SJSA1 (cell line): ENCODE measurements at regions not wholly inside any gene's neighbourhood (a gene's known extent, or its start where the extent isn't known, plus 50 kb on each side); places are given as distances from the start of the nearest gene placed in this dataset.

Experiments used
- DNase-seq, 2 experiments: peaks; one replicate each; pipeline ENCODE4 v3.0.0-alpha.2; 2015 to 2020; ENCODE audit warnings: low spot score in 2 of 2, low read depth in 1 of 2
- H3K27ac ChIP-seq: fragments of 250-450 bp; sonication (Bioruptor Pico); 2 replicates; pipeline ENCODE4 v1.5.1; 2020; ENCODE audit warnings: mild to moderate bottlenecking, moderate library complexity
- H3K27me3 ChIP-seq: fragments of 250-450 bp; sonication (Bioruptor Pico); replicated peaks from 2 replicates; pipeline ENCODE4 v1.5.1; 2020; ENCODE audit warnings: mild to moderate bottlenecking, moderate library complexity
- H3K36me3 ChIP-seq: fragments of 250-450 bp; sonication (Bioruptor Pico); 2 replicates; pipeline ENCODE4 v1.5.1; 2020; ENCODE audit warnings: mild to moderate bottlenecking
- H3K4me1 ChIP-seq: fragments of 250-450 bp; sonication (Bioruptor Pico); replicated peaks from 2 replicates; pipeline ENCODE4 v1.6.1; 2021; ENCODE audit warnings: mild to moderate bottlenecking
- H3K4me3 ChIP-seq: fragments of 250-450 bp; sonication (Bioruptor Pico); 2 replicates; pipeline ENCODE4 v1.5.1; 2020; ENCODE audit warnings: mild to moderate bottlenecking
- H3K9me3 ChIP-seq: fragments of 250-450 bp; sonication (Bioruptor Pico); replicated peaks from 2 replicates; pipeline ENCODE4 v1.5.1; 2020; ENCODE audit warnings: mild to moderate bottlenecking

DNA sequence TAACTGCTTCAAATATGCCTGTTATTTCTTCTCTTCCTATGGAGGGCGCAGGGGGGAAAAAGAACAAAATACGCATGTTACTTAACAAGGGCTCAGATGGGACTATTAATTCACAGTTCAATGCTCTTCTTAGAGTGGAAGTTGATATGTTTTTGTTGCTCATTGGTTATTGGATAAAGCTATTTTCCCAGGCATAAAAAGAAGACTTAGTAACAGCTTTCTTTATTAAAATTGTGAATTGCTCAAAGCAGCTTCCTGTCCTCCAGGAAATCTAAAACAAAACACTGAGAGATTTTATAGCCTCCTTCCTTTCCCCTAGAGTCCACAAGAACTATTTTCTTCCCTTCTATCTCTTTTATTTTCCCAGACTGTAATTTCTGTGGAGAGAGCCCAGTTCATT, 180.8 kb downstream of the SH3BP4 start:
- no peaks in the 10 kb centered on the region for H3K4me1 ChIP-seq
- no peaks in the 10 kb centered on the region for H3K27me3 ChIP-seq
- no peak overlapping the region for H3K4me3 ChIP-seq
- DNase-seq, result no peak
- no peak overlapping the region for H3K27ac ChIP-seq
- H3K36me3 ChIP-seq, result no peaks in the 10 kb centered on the region
- H3K9me3 ChIP-seq, result no peaks in the 10 kb centered on the region

GRCh38 chr2:235133837-235134236, 182.0 kb downstream of the SH3BP4 start:
- Histone ChIP-seq H3K27me3 (no peaks in the 10 kb centered on the region), H3K36me3 (no peaks in the 10 kb centered on the region), H3K4me3 (no peak overlapping the region), H3K9me3 (no peaks in the 10 kb centered on the region), H3K27ac (no peak overlapping the region), H3K4me1 (no peaks in the 10 kb centered on the region)
- DNase-seq, result no peak

DNA sequence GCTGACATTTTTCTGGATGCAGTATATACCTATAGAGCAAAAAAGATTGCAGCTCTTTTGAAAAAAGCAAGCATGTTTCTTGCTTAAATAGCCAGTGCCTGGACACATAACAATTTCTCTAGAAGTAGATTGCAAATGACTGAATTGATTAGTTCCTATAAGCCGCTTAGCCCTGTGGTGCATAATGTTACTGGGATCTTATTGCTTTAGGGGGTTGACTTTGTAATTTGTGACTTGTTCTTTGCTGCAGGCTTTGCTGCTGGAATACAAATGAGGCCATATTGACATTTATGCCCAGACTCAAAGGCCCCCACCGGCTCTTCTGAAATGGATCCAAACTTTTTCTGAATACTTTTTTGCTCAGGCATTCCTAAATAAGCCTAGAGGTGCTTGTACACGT, 182.6 kb downstream of the SH3BP4 start:
- DNase-seq, result no peak
- Histone ChIP-seq H3K4me3 (no peak overlapping the region), H3K36me3 (no peaks in the 10 kb centered on the region), H3K27me3 (no peaks in the 10 kb centered on the region), H3K4me1 (no peaks in the 10 kb centered on the region), H3K9me3 (no peaks in the 10 kb centered on the region), H3K27ac (no peak overlapping the region)

DNA sequence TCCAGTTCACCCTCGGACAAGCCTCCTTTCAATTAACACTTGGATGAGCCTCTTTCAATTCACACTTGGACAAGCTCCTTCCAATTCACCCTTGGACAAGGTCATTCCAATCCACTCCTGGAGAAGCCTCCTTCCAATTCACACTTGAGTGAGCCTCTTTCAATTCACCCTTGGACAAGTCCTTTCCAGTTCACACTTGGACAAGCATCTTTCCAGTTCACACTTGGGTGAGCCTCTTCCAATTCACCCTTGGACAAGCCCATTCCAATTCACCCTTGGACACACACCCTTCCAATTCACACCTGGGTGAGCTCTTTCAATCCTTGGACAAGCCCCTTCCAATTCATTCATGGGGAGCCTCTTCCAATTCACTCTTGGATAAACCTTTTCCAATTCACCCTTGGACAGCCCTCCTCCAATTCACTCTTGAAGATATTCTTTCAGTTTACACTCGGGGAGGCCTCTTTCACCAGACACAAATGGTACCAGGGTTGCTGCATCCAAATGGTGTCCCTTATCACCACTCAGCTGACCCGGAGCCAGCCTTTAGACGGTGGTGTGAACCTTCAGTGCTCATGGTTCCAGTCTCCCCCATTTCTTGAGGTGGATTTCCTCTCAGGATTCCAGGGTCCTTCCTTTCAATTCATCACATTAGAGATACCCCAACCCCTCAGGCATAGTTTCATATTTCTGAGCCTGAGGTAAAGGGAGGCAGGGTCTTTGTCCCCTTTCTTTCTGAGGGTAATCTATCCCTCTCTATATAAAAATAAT, 183.6 kb downstream of the SH3BP4 start:
- Histone ChIP-seq H3K36me3 (no peaks in the 10 kb centered on the region), H3K4me1 (no peaks in the 10 kb centered on the region), H3K27me3 (no peaks in the 10 kb centered on the region), H3K4me3 (no peak overlapping the region), H3K9me3 (no peaks in the 10 kb centered on the region), H3K27ac (no peak overlapping the region)
- DNase-seq, result no peak

DNA sequence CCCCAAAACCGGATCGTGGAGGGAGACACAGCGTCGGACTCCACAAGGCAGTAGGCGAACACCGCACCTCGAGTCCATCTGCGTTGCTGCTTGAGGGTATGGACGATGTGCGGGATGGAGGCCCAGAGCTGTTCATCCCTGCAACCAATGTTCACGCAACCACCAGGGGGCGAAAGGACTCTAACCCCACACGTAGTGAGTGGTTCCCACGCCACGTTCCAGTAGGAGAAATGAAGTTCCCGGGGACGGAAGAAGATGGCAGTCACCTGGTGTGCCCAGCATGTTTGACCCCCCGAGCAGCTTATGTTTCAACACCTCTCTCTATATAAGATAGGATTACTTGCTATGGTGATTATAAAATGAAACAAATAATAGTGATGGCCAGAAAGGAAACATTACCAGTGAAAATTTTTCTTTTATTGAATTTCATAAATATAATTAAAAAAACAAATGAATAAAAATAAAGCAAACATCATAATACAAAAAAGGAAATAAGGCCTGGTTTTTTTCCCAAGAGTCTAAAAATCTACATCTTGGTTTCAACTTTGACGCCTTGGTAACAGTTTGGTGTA, 184.3 kb downstream of the SH3BP4 start:
- H3K36me3 ChIP-seq, result no peaks in the 10 kb centered on the region
- no peaks in the 10 kb centered on the region for H3K4me1 ChIP-seq
- no peak overlapping the region for H3K4me3 ChIP-seq
- H3K9me3 ChIP-seq, result no peaks in the 10 kb centered on the region
- no peak overlapping the region for H3K27ac ChIP-seq
- peak; percentile 53 to 85 for DNase-seq
- H3K27me3 ChIP-seq, result no peaks in the 10 kb centered on the region

DNA sequence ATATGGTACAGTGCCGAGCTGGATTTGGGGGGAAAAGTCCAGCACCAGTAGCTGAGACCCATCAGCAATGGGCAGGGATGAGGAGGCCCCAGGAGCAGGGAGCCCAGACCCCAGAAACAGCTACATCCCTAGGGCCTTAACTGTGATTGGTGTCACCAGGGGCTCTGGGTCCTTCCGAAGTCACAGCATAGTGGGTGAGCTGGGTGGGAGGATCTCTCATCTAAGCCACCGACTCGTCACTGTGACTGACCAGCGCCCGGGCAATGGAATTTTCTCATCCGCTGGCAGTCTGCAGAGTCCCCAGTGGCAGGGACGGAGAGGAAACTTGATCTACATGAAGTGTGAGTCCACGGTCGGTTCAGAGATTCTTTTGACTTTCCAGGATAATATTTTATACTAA, 186.5 kb downstream of the SH3BP4 start:
- Histone ChIP-seq H3K4me3 (no peak overlapping the region), H3K4me1 (no peaks in the 10 kb centered on the region), H3K9me3 (no peaks in the 10 kb centered on the region), H3K27ac (no peak overlapping the region), H3K27me3 (no peaks in the 10 kb centered on the region), H3K36me3 (no peaks in the 10 kb centered on the region)
- DNase-seq, result no peak

GRCh38 chr2:235139956-235140800, 188.4 kb downstream of the SH3BP4 start:
- no peaks in the 10 kb centered on the region for H3K27me3 ChIP-seq
- no peak overlapping the region for H3K4me3 ChIP-seq
- no peak overlapping the region for H3K27ac ChIP-seq
- H3K4me1 ChIP-seq, result peaks cover 3% of the 10 kb centered on the region; the same call in 1 of the 2 replicates
- no peaks in the 10 kb centered on the region for H3K36me3 ChIP-seq
- no peaks in the 10 kb centered on the region for H3K9me3 ChIP-seq
- DNase-seq, result no peak

DNA sequence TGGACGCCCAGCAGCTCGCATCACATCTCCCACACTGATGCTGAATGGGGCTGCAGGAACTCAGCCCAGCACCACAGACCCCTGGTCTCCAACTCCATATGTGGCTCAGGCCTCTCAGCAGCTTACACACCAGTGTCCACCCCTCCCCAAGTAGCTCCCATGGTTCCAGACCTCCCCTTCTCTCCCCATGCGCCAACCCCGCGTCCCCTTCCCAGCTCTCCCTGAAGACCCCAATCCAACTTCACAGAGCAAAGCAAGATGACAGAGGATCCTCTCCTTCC, 188.9 kb downstream of the SH3BP4 start:
- DNase-seq, result no peak
- no peaks in the 10 kb centered on the region for H3K9me3 ChIP-seq
- H3K36me3 ChIP-seq, result no peaks in the 10 kb centered on the region
- no peak overlapping the region for H3K4me3 ChIP-seq
- H3K4me1 ChIP-seq, result peaks cover 9% of the 10 kb centered on the region
- H3K27ac ChIP-seq, result no peak overlapping the region
- no peaks in the 10 kb centered on the region for H3K27me3 ChIP-seq

GRCh38 chr2:235141411-235142128, 189.8 kb downstream of the SH3BP4 start:
- no peaks in the 10 kb centered on the region for H3K9me3 ChIP-seq
- DNase-seq, result no peak
- H3K27me3 ChIP-seq, result no peaks in the 10 kb centered on the region
- H3K4me3 ChIP-seq, result no peak overlapping the region
- H3K27ac ChIP-seq, result no peak overlapping the region
- H3K36me3 ChIP-seq, result no peaks in the 10 kb centered on the region
- peaks cover 11% of the 10 kb centered on the region for H3K4me1 ChIP-seq

DNA sequence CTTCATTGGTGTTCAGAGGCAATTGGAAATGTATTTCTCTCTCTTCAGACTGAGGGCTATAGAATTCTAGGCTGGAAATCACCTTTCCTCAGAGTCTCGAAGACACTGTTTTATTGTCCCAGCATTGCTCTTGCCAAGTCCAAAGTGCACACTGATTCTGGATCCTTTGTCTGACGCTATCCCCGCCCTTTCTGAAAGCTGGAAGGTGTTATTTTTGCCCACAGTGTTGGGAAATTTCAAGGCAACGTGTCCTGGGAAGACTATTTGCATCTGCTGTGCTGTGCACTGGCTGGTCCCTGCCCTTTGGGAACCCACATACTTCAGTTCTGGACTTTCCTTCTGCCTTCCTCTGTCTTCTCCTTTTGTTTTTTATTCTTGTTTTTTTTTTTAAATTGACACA, 190.8 kb downstream of the SH3BP4 start:
- peak in 1 of 2 experiments; percentile 12 for DNase-seq

GRCh38 chr2:235143789-235144188, 192.0 kb downstream of the SH3BP4 start:
- Histone ChIP-seq H3K27ac (no peak overlapping the region), H3K36me3 (no peaks in the 10 kb centered on the region), H3K27me3 (no peaks in the 10 kb centered on the region), H3K9me3 (no peaks in the 10 kb centered on the region), H3K4me1 (peaks cover 17% of the 10 kb centered on the region), H3K4me3 (no peak overlapping the region)
- peak in 1 of 2 experiments; percentile 4 for DNase-seq

More for the DNA sequence above, 190.8 kb downstream of the SH3BP4 start:
- Histone ChIP-seq H3K27me3 (no peaks in the 10 kb centered on the region), H3K9me3 (no peaks in the 10 kb centered on the region), H3K27ac (no peak overlapping the region), H3K36me3 (no peaks in the 10 kb centered on the region), H3K4me1 (peaks cover 11% of the 10 kb centered on the region), H3K4me3 (no peak overlapping the region)

DNA sequence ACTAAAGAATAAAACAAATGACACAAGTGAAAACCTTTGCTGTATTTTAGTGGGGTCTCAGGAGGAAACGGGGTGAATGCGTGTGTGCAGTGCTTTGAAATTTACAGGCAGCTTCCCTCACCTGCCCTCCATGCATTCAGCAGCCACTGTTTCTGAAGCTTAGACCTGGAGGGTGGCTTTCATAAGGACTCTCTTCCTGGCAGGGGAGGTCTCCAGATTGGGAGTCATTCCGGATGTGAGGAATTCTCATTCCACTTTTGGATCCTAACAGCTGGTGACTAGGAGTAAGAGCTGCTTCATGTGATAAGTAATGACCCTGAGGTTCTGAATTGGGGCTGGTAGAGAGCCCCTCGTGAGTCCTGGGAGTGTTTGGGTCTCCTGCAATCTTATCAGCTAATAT, 192.5 kb downstream of the SH3BP4 start:
- H3K36me3 ChIP-seq, result no peaks in the 10 kb centered on the region
- H3K9me3 ChIP-seq, result no peaks in the 10 kb centered on the region
- DNase-seq, result peak in 1 of 2 experiments; percentile 8
- peaks cover 20% of the 10 kb centered on the region for H3K4me1 ChIP-seq
- no peaks in the 10 kb centered on the region for H3K27me3 ChIP-seq
- no peak overlapping the region for H3K27ac ChIP-seq
- H3K4me3 ChIP-seq, result no peak overlapping the region

GRCh38 chr2:235146206-235146605, 194.4 kb downstream of the SH3BP4 start:
- H3K36me3 ChIP-seq, result no peaks in the 10 kb centered on the region
- H3K4me3 ChIP-seq, result no peak overlapping the region
- DNase-seq, result no peak
- peaks cover 31% of the 10 kb centered on the region for H3K4me1 ChIP-seq
- H3K27me3 ChIP-seq, result no peaks in the 10 kb centered on the region
- H3K27ac ChIP-seq, result no peak overlapping the region
- no peaks in the 10 kb centered on the region for H3K9me3 ChIP-seq
